B cell (primary cell): ENCODE measurements at regions not wholly inside any gene's neighbourhood (a gene's known extent, or its start where the extent isn't known, plus 50 kb on each side); places are given as distances from the start of the nearest gene placed in this dataset.

Experiments used
- ATAC-seq: fragments of 200-7000 bp; cut with Tn5 transposase; one replicate; pipeline ENCODE4 v1.10.0; 2021; ENCODE audit warnings: low read depth, mild to moderate bottlenecking, moderate number of reproducible peaks, moderate library complexity
- CTCF ChIA-PET: fragments of 350-600 bp; sonication (Branson Sonifier 250); formaldehyde crosslinking; loops from one replicate; lab custom pipeline; 2021; ENCODE audit warnings: antibody characterized with exemption, inconsistent platforms; lab: Charles Lee
- POLR2A ChIA-PET: fragments of 350-600 bp; sonication (Branson Sonifier 250); formaldehyde crosslinking; loops from one replicate; lab custom pipeline; 2021; ENCODE audit warnings: antibody characterized with exemption; lab: Charles Lee
- DNase-seq: peaks from one replicate; pipeline ENCODE4 v3.0.0; 2013
- H2AFZ ChIP-seq: 2 replicates; pipeline ENCODE4 v1.6.1; 2012; ENCODE audit warnings: mild to moderate bottlenecking, low read depth, low read length; ENCODE audit not compliant: insufficient read depth, poor library complexity, severe bottlenecking
- H3K27ac ChIP-seq, 2 donors: 1 replicate in 1 of 2; 2 replicates in 1 of 2; pipeline ENCODE4 v1.5.1; 2012 to 2013; ENCODE audit warnings: low read length in 2 of 2, mild to moderate bottlenecking in 2 of 2, moderate library complexity in 1 of 2
- H3K27me3 ChIP-seq, 4 experiments: fragments of 200-600 bp in 1 of 4; sonication (generic) in 1 of 4; replicated peaks in 1 of 4; 1 replicate in 2 of 4; 2 replicates in 2 of 4; pipeline versions ENCODE4 v1.6.1 to v1.7.0; 2013 to 2016; ENCODE audit warnings: low read length in 3 of 4, mild to moderate bottlenecking in 2 of 4, mixed read lengths in 1 of 4, moderate library complexity in 1 of 4; ENCODE audit not compliant: insufficient read depth in 4 of 4, control insufficient read depth in 3 of 4; ENCODE audit errors: control extremely low read depth in 1 of 4
- H3K36me3 ChIP-seq, 2 experiments: replicated peaks in 1 of 2; 1 replicate in 1 of 2; 2 replicates in 1 of 2; pipeline versions ENCODE4 v1.6.1 to v1.7.1; 2013; ENCODE audit warnings: low read length in 1 of 2; ENCODE audit not compliant: insufficient read depth in 2 of 2, control insufficient read depth in 1 of 2; ENCODE audit errors: control extremely low read depth in 1 of 2, extremely low read depth in 1 of 2
- H3K4me1 ChIP-seq, 2 donors: fragments of 200-600 bp in 1 of 2; sonication (generic) in 1 of 2; 1 replicate in 1 of 2; 2 replicates in 1 of 2; pipeline versions ENCODE4 v1.5.1 to v1.6.1; 2013 to 2017; ENCODE audit warnings: low read length in 2 of 2; ENCODE audit not compliant: control insufficient read depth in 2 of 2, insufficient read depth in 2 of 2
- H3K4me2 ChIP-seq: replicated peaks from 2 replicates; pipeline ENCODE3; 2012; ENCODE audit warnings: mild to moderate bottlenecking, low read depth, low read length; ENCODE audit not compliant: poor library complexity, severe bottlenecking
- H3K4me3 ChIP-seq, 5 experiments: fragments of 200-600 bp in 1 of 5; sonication (generic) in 1 of 5; 1 replicate in 3 of 5; 2 replicates in 2 of 5; pipeline versions ENCODE4 v1.5.1 to v1.7.0; 2011 to 2016; ENCODE audit warnings: low read length in 4 of 5, mild to moderate bottlenecking in 4 of 5, low read depth in 2 of 5, control low read depth in 1 of 5, moderate library complexity in 1 of 5; ENCODE audit not compliant: insufficient read depth in 1 of 5; ENCODE audit errors: control extremely low read depth in 1 of 5, extremely low read depth in 1 of 5
- H3K79me2 ChIP-seq: fragments of 200-600 bp; sonication (generic); one replicate; pipeline ENCODE4 v1.6.0; 2016; ENCODE audit warnings: low read length; ENCODE audit not compliant: control insufficient read depth, insufficient read depth
- H3K9ac ChIP-seq: fragments of 200-600 bp; sonication (generic); 2 replicates; pipeline ENCODE4 v1.6.1; 2017; ENCODE audit warnings: mild to moderate bottlenecking, low read length, moderate library complexity
- H3K9me3 ChIP-seq, 3 donors: one replicate each; pipeline versions ENCODE4 v1.6.1 to v1.7.1; 2013; ENCODE audit warnings: low read length in 2 of 3; ENCODE audit not compliant: control insufficient read depth in 2 of 3, insufficient read depth in 1 of 3; ENCODE audit errors: control extremely low read depth in 1 of 3
- H4K20me1 ChIP-seq: 2 replicates; pipeline ENCODE4 v1.6.0; 2012; ENCODE audit warnings: mild to moderate bottlenecking, low read length; ENCODE audit not compliant: insufficient read depth, control insufficient read depth, poor library complexity, severe bottlenecking
- H3K27ac Mint-ChIP-seq: one replicate; pipeline ENCODE4 v1.8.0; 2021; ENCODE audit warnings: mixed read lengths
- H3K27me3 Mint-ChIP-seq: one replicate; pipeline ENCODE4 v1.8.0; 2021; ENCODE audit warnings: mixed read lengths
- H3K4me1 Mint-ChIP-seq: one replicate; pipeline ENCODE4 v1.8.0; 2021; ENCODE audit warnings: mixed read lengths
- H3K4me3 Mint-ChIP-seq: one replicate; pipeline ENCODE4 v1.8.0; 2021; ENCODE audit warnings: mixed read lengths
- H3K9me3 Mint-ChIP-seq: one replicate; pipeline ENCODE4 v1.8.0; 2022; ENCODE audit warnings: mixed read lengths; ENCODE audit not compliant: insufficient read depth
- CTCF ChIP-seq: fragments of 200-600 bp; IDR thresholded peaks from one replicate; pipeline ENCODE4 v1.8.0; 2022; ENCODE audit warnings: antibody characterized with exemption, mild to moderate bottlenecking
- EZH2 ChIP-seq: IDR thresholded peaks from 2 replicates; pipeline ENCODE4 v1.6.1; 2012; ENCODE audit warnings: borderline replicate concordance, low read depth, mild to moderate bottlenecking, moderate library complexity, low read length; ENCODE audit not compliant: insufficient read depth, poor library complexity, severe bottlenecking
- WGBS: methylation state at CpG from one replicate; pipeline ENCODE4 v1.1.5; 2013; ENCODE audit warnings: missing lambda C conversion rate; ENCODE audit not compliant: insufficient coverage; 5-methylcytosine and 5-hydroxymethylcytosine counted together
- intact Hi-C: fragments of 100-400 bp; cut with micrococcal nuclease; formaldehyde crosslinking; loops from one replicate; pipeline ENCODE4 v1.10.0; 2022

- intact Hi-C loops: no loop called here
- 91% methylated on average over 4 of the region's 6 CpGs for WGBS
Observed at GRCh38 chr12:107377596-107378385, 284.4 kb upstream of the CRY1 start.

More at GRCh38 chr12:107377596-107378385, 284.4 kb upstream of the CRY1 start:
- Histone ChIP-seq H3K9me3 (no peaks in the 10 kb centered on the region), H3K27ac (no peak overlapping the region), H3K4me2 (no peak overlapping the region), H2AFZ (no peak overlapping the region), H3K79me2 (no peaks in the 10 kb centered on the region), H4K20me1 (no peaks in the 10 kb centered on the region), H3K4me1 (peaks cover 10 to 19% of the 10 kb centered on the region in 2 donors), H3K4me3 (no peak overlapping the region), H3K36me3 (no peaks in the 10 kb centered on the region), H3K9ac (no peak overlapping the region), H3K27me3 (no peaks in the 10 kb centered on the region)
- Mint-ChIP-seq H3K27me3 (no peaks in the 10 kb centered on the region), H3K4me3 (no peak overlapping the region), H3K27ac (no peak overlapping the region), H3K4me1 (peaks cover 11% of the 10 kb centered on the region), H3K9me3 (no peaks in the 10 kb centered on the region)
- no peak for TF ChIP-seq CTCF
- no peak for TF ChIP-seq EZH2
- no peak for DNase-seq
- CTCF ChIA-PET: interaction anchor here (1.1 kb wide), 1 partner anchor 72 kb away, joined by 3 read pairs; no protein-coding TSS in a partner anchor
- no peak for ATAC-seq
- POLR2A ChIA-PET: no interaction called here
